ENCODE measurements at regions not wholly inside any gene's neighbourhood (a gene's known extent, or its start where the extent isn't known, plus 50 kb on each side); places are given as distances from the start of the nearest gene placed in this dataset.
"Not testable (repeated sequence)": the region's sequence is repeated elsewhere in the genome, so short reads cannot be mapped to it uniquely, and the experiment has no call there.

GRCh38 chr15:75100679-75101078, 77.3 kb downstream of the PPCDC start:
- no peak for DNase-seq

GRCh38 chr15:75104804-75105557, 81.6 kb downstream of the PPCDC start:
- DNase-seq: no peak

- DNase-seq: no peak
These were observed 84.1 kb downstream of the PPCDC start for GRCh38 chr15:75107516-75107907.

DNA sequence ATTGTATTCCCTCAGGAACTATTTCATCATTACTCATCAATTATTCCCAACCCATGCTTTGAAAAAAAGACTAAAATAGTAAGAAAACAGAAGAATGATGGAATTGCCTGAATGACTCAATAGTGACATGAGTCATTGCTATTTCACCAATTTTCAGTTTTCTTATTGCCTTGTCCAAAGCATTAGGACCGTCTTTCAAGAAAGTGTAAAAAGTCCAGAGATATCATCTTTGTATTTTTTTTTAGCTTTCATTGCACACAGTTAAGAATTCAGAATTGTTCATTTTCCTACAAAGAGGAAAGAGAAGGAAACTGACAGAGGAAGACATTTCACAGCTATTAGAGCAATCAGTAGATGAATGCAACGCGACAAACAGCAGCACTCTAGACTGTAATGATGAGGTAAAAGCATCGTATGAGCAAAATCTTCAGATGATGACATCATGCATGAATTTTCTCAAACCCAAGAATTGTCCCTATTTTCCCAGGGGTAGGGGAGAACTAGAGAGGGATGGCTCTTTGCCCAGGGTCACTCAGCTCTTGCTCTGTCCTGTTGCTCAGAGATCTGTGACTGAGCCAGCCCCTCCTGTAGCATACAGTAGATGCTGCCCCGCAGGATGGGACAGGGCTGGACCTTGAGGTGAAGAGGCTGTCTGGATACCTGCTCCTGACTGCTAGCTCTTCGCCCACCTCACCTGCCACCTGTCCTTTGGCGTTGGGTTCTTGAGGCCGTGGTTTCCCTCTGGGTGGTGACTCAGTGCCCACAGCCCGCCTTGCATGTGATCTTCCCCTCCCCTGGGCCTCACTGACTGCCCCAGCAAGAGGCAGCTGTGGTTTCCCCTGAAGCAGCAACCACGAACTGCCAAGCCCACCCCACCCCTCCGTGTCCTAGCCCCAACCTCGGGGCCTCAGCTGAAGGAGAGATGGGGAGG, 84.8 kb downstream of the PPCDC start:
- no peak for DNase-seq

DNA sequence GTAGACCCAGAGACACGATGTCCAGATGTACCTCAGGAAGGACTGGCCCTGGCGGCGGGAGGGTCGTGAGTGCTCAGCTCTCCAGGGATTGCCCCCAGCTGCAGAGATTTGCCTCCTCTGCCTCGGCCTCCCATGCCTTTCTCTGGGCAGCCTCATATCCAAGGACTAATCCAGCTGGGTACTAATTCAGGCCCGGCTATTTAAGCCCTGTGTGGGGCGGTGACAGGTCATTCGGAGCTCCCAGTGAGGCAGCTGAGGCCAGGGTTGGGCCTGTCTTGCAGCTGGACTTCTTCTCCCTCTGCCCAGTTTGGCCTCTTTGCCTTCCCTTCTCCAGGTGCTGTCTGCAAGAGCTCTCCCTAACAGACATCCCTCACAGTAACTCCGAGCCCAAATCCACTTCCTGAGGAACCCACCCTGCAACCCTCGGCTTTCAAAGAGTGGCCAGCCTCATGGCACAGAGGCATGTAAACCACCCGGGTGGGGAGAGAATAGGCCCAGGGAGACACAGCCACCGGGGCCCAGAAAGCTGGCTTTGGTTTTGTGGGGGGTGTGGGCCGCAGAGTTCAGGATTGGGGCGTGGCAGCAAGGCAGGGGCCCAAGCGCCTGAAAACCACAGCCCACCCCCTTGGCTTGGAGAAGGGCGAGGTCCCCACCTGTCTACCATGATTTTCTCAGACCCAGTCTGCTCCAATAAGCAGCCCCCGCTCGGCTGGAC, 85.8 kb downstream of the PPCDC start:
- DNase-seq: no peak

DNA sequence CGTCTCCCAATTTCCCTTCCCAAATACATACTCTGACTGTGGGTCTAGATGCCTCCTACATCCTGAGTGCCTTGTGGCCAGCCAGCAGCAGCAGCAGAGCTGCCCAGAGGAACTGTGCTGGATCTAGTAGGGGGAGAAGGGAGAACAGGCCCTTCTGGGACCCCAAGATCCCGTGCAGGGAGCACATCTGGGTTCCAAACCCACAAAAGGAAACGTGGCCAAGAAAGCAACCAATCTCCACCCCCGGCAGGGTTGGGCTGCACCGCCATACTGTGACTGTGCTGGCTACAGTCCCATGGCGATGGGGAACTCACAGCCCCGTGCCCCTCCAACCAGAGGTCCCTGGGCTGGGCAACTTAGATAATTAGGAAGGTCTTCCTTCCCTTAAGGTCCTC, 86.3 kb downstream of the PPCDC start:
- DNase-seq: no peak

DNA sequence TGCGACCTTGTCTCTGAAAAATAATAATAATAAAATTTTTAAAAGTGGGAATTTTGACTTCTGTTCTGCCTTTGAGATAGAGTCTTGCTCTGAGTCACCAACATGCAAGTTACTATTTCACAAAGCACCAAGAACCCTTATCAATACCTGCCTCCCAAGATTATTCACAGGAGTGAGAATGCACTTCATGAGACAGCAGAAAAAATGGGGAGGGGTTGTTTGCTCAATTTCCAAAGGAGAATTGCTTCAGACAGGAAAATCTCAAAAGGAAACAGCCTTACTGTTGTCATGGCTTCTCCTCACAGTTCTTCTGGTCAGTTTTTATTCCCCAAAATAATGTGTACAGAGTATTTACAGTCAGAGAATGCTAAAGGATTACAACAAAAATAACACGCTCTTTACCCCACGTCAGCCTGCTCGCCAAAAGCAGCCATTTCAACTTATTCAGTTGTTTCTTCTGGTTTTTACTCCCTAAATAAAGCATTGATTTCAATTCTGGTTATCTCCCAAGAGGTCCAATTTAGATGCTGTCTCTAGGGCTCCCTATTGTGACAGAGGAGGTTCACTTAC, 89.0 kb downstream of the PPCDC start:
- no peak for DNase-seq

GRCh38 chr15:75112848-75113492, 88.7 kb upstream of the C15orf39 start:
- no peak for DNase-seq

- no peak for DNase-seq
These were observed 87.4 kb upstream of the C15orf39 start for GRCh38 chr15:75114327-75114726.

DNA sequence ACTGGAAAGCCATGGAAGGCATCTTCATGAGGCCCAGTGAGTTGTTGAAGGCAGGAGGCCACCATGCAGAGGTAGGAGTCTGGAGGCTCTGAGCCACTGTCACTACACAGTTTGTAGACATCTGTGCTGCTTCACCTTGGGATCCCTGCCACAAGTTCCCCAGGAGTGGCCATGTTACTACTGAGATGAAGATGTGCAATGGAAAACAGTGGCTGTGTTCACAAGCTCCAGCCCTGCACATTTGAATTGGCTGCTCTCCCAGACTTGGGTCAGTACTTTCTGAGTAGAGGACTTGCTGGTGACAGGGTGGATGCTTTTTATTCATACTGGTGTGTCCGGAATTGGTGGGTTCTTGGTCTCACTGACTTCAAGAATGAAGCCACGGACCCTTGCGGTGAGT, 86.9 kb upstream of the C15orf39 start:
- no peak for DNase-seq

GRCh38 chr15:75115411-75115913, 86.2 kb upstream of the C15orf39 start:
- not testable (repeated sequence) for DNase-seq

DNA sequence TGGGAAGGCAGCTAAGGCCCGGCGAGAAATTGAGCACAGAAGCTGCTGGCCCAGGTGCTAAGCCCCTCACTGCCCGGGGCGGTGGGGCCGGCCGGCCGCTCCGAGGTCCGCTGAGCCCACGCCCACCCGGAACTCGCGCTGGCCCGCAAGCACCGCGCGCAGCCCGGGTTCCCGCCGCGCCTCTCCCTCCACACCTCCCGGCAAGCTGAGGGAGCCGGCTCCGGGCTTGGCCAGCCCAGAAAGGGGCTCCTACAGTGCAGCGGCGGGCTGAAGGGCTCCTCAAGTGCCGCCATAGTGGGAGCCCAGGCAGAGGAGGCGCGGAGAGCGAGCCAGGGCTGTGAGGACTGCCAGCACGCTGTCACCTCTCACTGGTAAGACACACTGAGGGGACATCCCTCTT, 85.5 kb upstream of the C15orf39 start:
- DNase-seq: not testable (repeated sequence)

- no peak for DNase-seq
These were observed 83.7 kb upstream of the C15orf39 start for GRCh38 chr15:75117993-75118392.

DNA sequence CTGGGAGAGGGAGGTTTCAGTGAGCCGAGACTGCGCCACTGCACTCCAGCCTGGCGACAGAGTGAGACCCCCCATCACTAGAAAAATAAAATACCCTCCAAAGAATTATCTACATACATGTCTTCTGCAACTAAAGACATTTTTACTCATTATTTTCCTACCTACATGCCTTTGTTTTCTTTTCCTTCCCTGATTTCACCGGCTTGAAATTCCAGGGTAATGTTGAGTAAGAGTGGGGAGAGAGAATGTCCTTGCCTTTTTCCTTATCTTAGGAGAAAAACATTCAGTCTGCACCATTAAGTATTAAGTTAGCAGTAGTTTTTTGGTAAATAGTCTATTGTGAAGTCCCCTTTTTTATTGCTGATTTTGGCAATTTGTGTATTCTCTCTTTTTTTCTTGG, 82.4 kb upstream of the C15orf39 start:
- not testable (repeated sequence) for DNase-seq

DNA sequence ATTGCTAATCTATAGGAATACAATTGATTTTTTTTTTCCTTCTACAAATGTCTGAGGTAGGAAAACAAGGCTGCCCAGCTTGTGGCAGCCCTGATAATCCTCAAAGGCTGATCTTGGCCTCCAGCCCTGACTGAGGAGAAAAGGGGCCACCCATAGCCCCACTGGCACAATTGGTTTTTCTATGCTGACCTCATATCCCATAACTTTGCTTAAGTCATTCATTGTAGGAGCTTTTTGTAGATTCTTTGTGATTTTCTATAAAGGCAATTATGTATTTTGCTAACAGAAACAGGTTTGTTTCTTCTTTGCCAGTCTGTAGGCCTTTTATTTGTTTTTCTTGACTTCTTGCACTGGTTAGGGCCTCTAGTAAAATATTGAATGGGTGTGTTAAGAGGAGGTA, 80.2 kb upstream of the C15orf39 start:
- DNase-seq: no peak

DNA sequence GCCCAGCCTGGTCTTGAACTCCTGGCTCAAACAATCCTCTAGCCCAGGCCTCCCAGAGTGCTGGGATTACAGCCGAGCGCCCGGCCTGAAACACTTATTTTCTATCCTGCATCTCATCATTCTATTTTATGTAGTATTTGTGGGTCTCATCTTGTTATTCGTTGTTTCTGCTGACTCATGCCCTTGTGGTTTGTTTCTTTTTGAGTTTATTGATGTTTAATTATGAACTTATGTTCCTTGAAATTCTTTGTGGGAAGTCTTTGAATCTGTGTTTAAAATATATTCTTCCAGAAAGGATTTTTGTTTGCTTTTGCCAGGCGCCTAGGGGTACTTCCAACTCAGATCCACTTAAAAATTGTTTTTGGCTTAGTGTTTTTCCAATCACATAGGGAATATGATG, 78.3 kb upstream of the C15orf39 start:
- no peak for DNase-seq

GRCh38 chr15:75124278-75124677, 77.4 kb upstream of the C15orf39 start:
- DNase-seq: not testable (repeated sequence)

DNA sequence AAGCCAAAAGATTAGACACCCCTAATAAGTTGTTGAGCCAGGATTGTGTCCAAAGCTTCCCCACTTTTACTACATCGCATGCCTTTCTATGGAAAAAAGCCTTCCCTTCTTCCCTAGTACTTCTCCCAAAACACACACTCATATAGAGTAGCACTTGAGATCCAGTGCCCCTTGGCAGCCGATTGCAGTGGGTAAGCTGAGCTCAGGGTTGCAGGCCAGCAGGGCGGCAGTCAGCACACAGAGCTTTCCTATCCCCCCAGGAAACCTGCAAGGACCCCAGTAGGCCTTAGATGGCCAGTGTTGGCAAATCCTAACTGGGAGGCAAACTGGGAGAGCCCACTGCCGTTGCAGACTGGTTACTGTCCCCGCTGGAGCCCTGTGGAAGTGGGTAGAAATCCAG, 75.7 kb upstream of the C15orf39 start:
- DNase-seq: no peak

DNA sequence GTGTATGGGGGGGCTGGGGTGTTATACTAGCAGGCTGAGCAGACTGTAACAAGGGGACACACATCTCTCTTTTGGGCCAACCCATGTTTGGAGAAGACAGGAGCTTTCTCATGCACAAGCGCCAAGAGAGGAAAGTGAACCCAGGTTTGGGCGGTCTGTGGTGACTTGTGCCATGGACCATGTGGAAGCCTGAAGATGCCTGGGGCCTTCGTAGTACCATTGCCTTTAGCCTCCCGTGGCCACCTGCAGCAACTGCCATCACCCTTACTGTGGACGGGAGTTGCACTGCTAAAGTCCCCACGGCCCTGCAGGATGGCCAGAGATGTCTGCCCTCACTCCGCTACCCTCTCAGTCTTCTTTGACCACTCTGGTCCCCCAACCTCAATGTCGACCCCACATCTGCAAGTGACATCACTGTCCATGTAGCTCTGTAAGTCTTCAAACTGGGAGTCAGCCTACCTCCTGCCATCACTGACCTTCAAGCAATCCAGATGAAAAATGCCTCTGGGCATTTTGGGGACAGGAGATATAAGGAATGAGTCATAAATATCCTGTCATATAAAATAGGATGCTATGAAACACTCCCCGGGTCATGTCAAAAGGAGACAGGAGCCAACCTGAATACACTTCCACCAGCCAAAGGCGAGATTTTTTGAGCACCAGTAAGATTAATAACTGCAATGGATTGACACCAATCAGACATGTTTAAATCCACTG, 74.7 kb upstream of the C15orf39 start:
- no peak for DNase-seq

DNA sequence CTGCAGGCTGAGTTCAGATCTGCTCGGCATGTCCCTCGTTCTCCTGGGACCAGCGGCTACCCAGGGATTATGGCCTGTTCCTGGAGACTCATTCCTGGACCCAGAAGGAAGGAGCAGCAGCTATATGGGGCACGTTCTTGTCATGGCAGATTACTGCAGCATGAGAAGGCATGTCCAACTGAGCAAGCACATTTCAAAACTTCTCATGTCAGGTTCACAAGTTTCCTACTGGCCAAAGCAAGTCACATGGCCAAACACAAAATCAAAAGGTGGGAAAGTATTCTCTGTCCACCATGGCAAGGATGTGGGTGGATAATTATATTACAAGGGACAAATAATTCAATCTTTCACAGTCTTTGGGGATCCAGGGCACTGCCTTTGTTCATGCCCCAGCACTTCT, 71.9 kb upstream of the C15orf39 start:
- DNase-seq: no peak

- DNase-seq: no peak
These were observed 70.4 kb upstream of the C15orf39 start for GRCh38 chr15:75131269-75131643.

DNA sequence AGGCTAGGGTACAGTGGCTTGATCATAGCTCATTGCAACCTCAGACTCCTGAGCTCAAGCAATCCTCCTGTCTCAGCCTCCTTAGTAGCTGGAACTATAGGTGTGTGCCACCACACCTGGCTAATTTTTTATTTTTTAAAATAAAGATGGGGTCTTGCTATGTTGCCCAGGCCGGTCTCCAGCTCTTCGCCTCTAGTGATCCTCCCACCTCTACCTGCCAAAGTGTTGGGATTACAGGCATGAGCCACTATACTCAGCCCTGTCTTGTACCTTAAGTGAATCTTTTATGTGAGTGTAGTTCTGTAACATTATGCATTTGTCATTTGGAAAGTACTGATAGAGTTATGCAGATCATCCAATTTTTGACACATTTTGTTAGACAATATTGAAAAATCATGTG, 66.9 kb upstream of the C15orf39 start:
- DNase-seq: no peak

Measured in NCI-H82 (cell line).